HG02840 (cell line): ENCODE measurements at regions not wholly inside any gene's neighbourhood (a gene's known extent, or its start where the extent isn't known, plus 50 kb on each side); places are given as distances from the start of the nearest gene placed in this dataset.

ENCODE experiments used
- ATAC-seq: cut with Tn5 transposase; IDR thresholded peaks from one replicate; pipeline ENCODE4 v1.9.1; 2021; ENCODE audit warnings: mild to moderate bottlenecking, moderate library complexity, moderate number of reproducible peaks; ENCODE audit not compliant: unreplicated experiment, low FRiP score

GRCh38 chr10:60572511-60573194 lies 183.0 kb upstream of the ANK3 start:
- no peak for ATAC-seq

GRCh38 chr10:60570896-60571295 lies 181.2 kb upstream of the ANK3 start:
- no peak for ATAC-seq

- no peak for ATAC-seq
These were observed 180.7 kb upstream of the ANK3 start for GRCh38 chr10:60570272-60570865.

- no peak for ATAC-seq
These were observed 180.0 kb upstream of the ANK3 start for GRCh38 chr10:60569681-60570080.

- ATAC-seq: no peak
These were observed 176.4 kb upstream of the ANK3 start for GRCh38 chr10:60566096-60566495.

- ATAC-seq: no peak
These were observed 175.8 kb upstream of the ANK3 start for GRCh38 chr10:60565492-60565891.

- no peak for ATAC-seq
These were observed 174.8 kb upstream of the ANK3 start for GRCh38 chr10:60564475-60564874.

- no peak for ATAC-seq
These were observed 170.8 kb upstream of the ANK3 start for GRCh38 chr10:60560451-60560850.

- ATAC-seq: no peak
These were observed 166.0 kb upstream of the ANK3 start for GRCh38 chr10:60555700-60556099.

- ATAC-seq: no peak
These were observed 160.0 kb upstream of the ANK3 start for GRCh38 chr10:60549686-60550085.

GRCh38 chr10:60542657-60543056 lies 153.0 kb upstream of the ANK3 start:
- ATAC-seq: no peak

GRCh38 chr10:60541451-60541850 lies 151.8 kb upstream of the ANK3 start:
- no peak for ATAC-seq

GRCh38 chr10:60537697-60538096 lies 148.0 kb upstream of the ANK3 start:
- ATAC-seq: no peak

- no peak for ATAC-seq
These were observed 146.9 kb upstream of the ANK3 start for GRCh38 chr10:60536529-60537114.

- no peak for ATAC-seq
These were observed 145.8 kb upstream of the ANK3 start for GRCh38 chr10:60535427-60535826.

GRCh38 chr10:60534761-60535389 lies 145.2 kb upstream of the ANK3 start:
- no peak for ATAC-seq

GRCh38 chr10:60532696-60533468 lies 143.2 kb upstream of the ANK3 start:
- no peak for ATAC-seq

- no peak for ATAC-seq
These were observed 141.3 kb upstream of the ANK3 start for GRCh38 chr10:60531006-60531405.

GRCh38 chr10:60527676-60528075 lies 138.0 kb upstream of the ANK3 start:
- no peak for ATAC-seq

GRCh38 chr10:60525716-60526585 lies 136.3 kb upstream of the ANK3 start:
- ATAC-seq: no peak
